HCT116 (cell line): ENCODE measurements at regions not wholly inside any gene's neighbourhood (a gene's known extent, or its start where the extent isn't known, plus 50 kb on each side); places are given as distances from the start of the nearest gene placed in this dataset.

Experiments
- ATAC-seq: fragments of 200-7000 bp; cut with Tn5 transposase; 2 replicates; pipeline ENCODE4 v1.9.1; 2020; ENCODE audit warnings: mild to moderate bottlenecking, moderate library complexity
- BruUV-seq: library from RNA; stranded (reverse); fragments of 400-500 nt; replicated peaks from 2 replicates; lab custom pipeline; 2021; lab: Mats Ljungman, UMichigan
- CTCF ChIA-PET: fragments of 300-600 bp; sonication (Branson Sonifier 250); formaldehyde crosslinking; loops from one replicate; lab custom pipeline; 2021; ENCODE audit warnings: antibody characterized with exemption; lab: Charles Lee
- POLR2A ChIA-PET: fragments of 300-600, 350-600 bp; sonication (Branson Sonifier 250); formaldehyde crosslinking; loops from one replicate; lab custom pipeline; 2021; ENCODE audit warnings: antibody characterized with exemption; lab: Charles Lee
- RAD21 ChIA-PET, 2 experiments: fragments of 300-600 bp; sonication (Branson Sonifier 250); formaldehyde crosslinking; loops; one replicate each; lab custom pipeline; 2023; ENCODE audit warnings: low total read pairs in 2 of 2; ENCODE audit not compliant: uncharacterized antibody in 2 of 2, unreplicated experiment in 2 of 2, low non-redundant PET in 1 of 2; lab: Charles Lee
- DNase-seq: peaks from one replicate; pipeline ENCODE4 v3.0.0-alpha.2; 2010; ENCODE audit warnings: low read depth, low spot score
- H2AFZ ChIP-seq: fragments of 200-600 bp; shearing (Covaris generic), sonication (generic); 2 replicates; pipeline ENCODE4 v1.6.1; 2017; ENCODE audit warnings: low read depth, mixed run types, mixed read lengths, antibody characterized with exemption, low read length; ENCODE audit not compliant: poor library complexity, severe bottlenecking
- H3K27ac ChIP-seq: 2 replicates; pipeline ENCODE4 v1.5.1; 2012; ENCODE audit warnings: low read depth, low read length
- H3K27me3 ChIP-seq: fragments of 200-600 bp; sonication (generic); 2 replicates; pipeline ENCODE4 v1.6.1; 2016; ENCODE audit warnings: mixed run types, low read length, mixed read lengths; ENCODE audit not compliant: insufficient read depth
- H3K36me3 ChIP-seq, 2 experiments: fragments of 200-500 bp in 1 of 2; fragments of 200-600 bp in 1 of 2; sonication (Bioruptor generic) in 1 of 2; sonication (generic) in 1 of 2; 2 replicates each; pipeline versions ENCODE4 v1.5.1 to v1.6.1; 2014 to 2016; ENCODE audit warnings: low read length in 2 of 2, inconsistent platforms in 1 of 2, mixed read lengths in 1 of 2, mixed run types in 1 of 2; ENCODE audit not compliant: insufficient read depth in 2 of 2, control insufficient read depth in 1 of 2
- H3K4me1 ChIP-seq, 2 experiments: fragments of 200-600 bp in 1 of 2; sonication (generic) in 1 of 2; 2 replicates each; pipeline versions ENCODE4 v1.5.1 to v1.6.1; 2012 to 2017; ENCODE audit warnings: low read length in 2 of 2, inconsistent platforms in 1 of 2, mild to moderate bottlenecking in 1 of 2, mixed read lengths in 1 of 2, mixed run types in 1 of 2, moderate library complexity in 1 of 2; ENCODE audit not compliant: insufficient read depth in 2 of 2, control insufficient read depth in 1 of 2
- H3K4me2 ChIP-seq: fragments of 200-600 bp; sonication (generic); 2 replicates; pipeline ENCODE4 v1.6.1; 2017; ENCODE audit warnings: mixed run types, low read length, mixed read lengths
- H3K4me3 ChIP-seq, 2 experiments: fragments of 200-600 bp in 1 of 2; sonication (generic) in 1 of 2; replicated peaks in 1 of 2; 2 replicates each; pipeline ENCODE4 v1.5.1; 2011 to 2016; ENCODE audit warnings: low read length in 2 of 2, control low read depth in 1 of 2, low read depth in 1 of 2, mild to moderate bottlenecking in 1 of 2, mixed read lengths in 1 of 2, mixed run types in 1 of 2
- H3K79me2 ChIP-seq: fragments of 200-600 bp; sonication (generic); 2 replicates; pipeline ENCODE4 v1.6.1; 2017; ENCODE audit warnings: mild to moderate bottlenecking, mixed run types, low read length, moderate library complexity, mixed read lengths; ENCODE audit not compliant: insufficient read depth
- H3K9ac ChIP-seq: fragments of 200-600 bp; sonication (generic); 2 replicates; pipeline ENCODE4 v1.6.1; 2016; ENCODE audit warnings: low read length, mixed read lengths
- H3K9me2 ChIP-seq: fragments of 200-600 bp; sonication (generic), shearing (Covaris generic); 2 replicates; pipeline ENCODE4 v1.6.1; 2017; ENCODE audit warnings: mixed run types, mild to moderate bottlenecking, moderate library complexity; ENCODE audit not compliant: insufficient read depth
- H3K9me3 ChIP-seq, 2 experiments: fragments of 200-500 bp in 1 of 2; fragments of 200-600 bp in 1 of 2; sonication (Bioruptor generic) in 1 of 2; sonication (generic) in 1 of 2; 2 replicates each; pipeline ENCODE4 v1.6.1; 2014 to 2017; ENCODE audit warnings: low read length in 2 of 2, mixed read lengths in 2 of 2, inconsistent platforms in 1 of 2, low read depth in 1 of 2, mild to moderate bottlenecking in 1 of 2, mixed run types in 1 of 2, moderate library complexity in 1 of 2; ENCODE audit not compliant: control insufficient read depth in 1 of 2, insufficient read depth in 1 of 2
- H4K20me1 ChIP-seq: fragments of 200-600 bp; sonication (generic), shearing (Covaris generic); 2 replicates; pipeline ENCODE4 v1.6.1; 2017; ENCODE audit warnings: mixed run types, mild to moderate bottlenecking, moderate library complexity; ENCODE audit not compliant: insufficient read depth
- CEBPB ChIP-seq: IDR thresholded peaks from 2 replicates; pipeline ENCODE4 v1.6.1; 2012; ENCODE audit warnings: low read depth
- ELF1 ChIP-seq: IDR thresholded peaks from 2 replicates; pipeline ENCODE4 v1.6.1; 2012; ENCODE audit warnings: low read depth, borderline replicate concordance
- EZH2phosphoT487 ChIP-seq: fragments of 200-600 bp; IDR thresholded peaks from 2 replicates; pipeline ENCODE4 v1.6.1; 2018; ENCODE audit warnings: antibody characterized with exemption, borderline replicate concordance
- POLR2A ChIP-seq: IDR thresholded peaks from 2 replicates; pipeline ENCODE4 v1.7.0; 2011; ENCODE audit warnings: borderline replicate concordance; ENCODE audit not compliant: insufficient read depth, insufficient read length; ENCODE audit errors: extremely low read depth
- SIN3A ChIP-seq: IDR thresholded peaks from 2 replicates; pipeline ENCODE4 v1.6.1; 2012; ENCODE audit warnings: low read depth
- SP1 ChIP-seq: IDR thresholded peaks from 2 replicates; pipeline ENCODE4 v1.6.1; 2012; ENCODE audit warnings: low read depth
- SRF ChIP-seq: IDR thresholded peaks from 2 replicates; pipeline ENCODE4 v1.6.1; 2012; ENCODE audit warnings: low read depth
- YY1 ChIP-seq: IDR thresholded peaks from 2 replicates; pipeline ENCODE4 v1.6.1; 2011; ENCODE audit warnings: low read length, low read depth, moderate library complexity, mild to moderate bottlenecking; ENCODE audit not compliant: insufficient replicate concordance; ENCODE audit errors: extremely low read depth
- ZNF274 ChIP-seq: fragments of 200-500 bp; sonication (Bioruptor generic); IDR thresholded peaks from 2 replicates; pipeline ENCODE4 v1.6.1; 2014; ENCODE audit warnings: mild to moderate bottlenecking, low read depth, low read length, inconsistent platforms
- intact Hi-C: fragments of 100-400 bp; cut with micrococcal nuclease; formaldehyde crosslinking; loops from 2 replicates; pipeline ENCODE4 v1.10.0; 2022
- TF ChIP-seq, protein P1 (sequence below): IDR thresholded peaks from 2 replicates; pipeline ENCODE4 v1.6.1; 2012

GRCh38 chr7:38040831-38041230 lies 120.4 kb downstream of the EPDR1 start:
- ChIA-PET CTCF (no interaction called here), POLR2A (no interaction called here), RAD21 (no interaction called here)
- ATAC-seq = no peak
- Histone ChIP-seq H3K4me3 (no peak overlapping the region), H3K36me3 (no peaks in the 10 kb centered on the region), H3K9me2 (no peaks in the 10 kb centered on the region), H3K79me2 (no peaks in the 10 kb centered on the region), H3K27me3 (no peaks in the 10 kb centered on the region; the same call in 1 of the 2 replicates), H3K27ac (no peak overlapping the region), H3K4me2 (no peak overlapping the region), H3K9ac (no peak overlapping the region), H3K9me3 (no peaks in the 10 kb centered on the region), H2AFZ (no peak overlapping the region), H4K20me1 (no peaks in the 10 kb centered on the region), H3K4me1 (no peaks in the 10 kb centered on the region)
- BruUV-seq = no TSS peak
- TF ChIP-seq EZH2phosphoT487 = no peak
- no peak for TF ChIP-seq SP1
- intact Hi-C loops = no loop called here
- no peak for DNase-seq

- intact Hi-C loops = no loop called here
Observed at GRCh38 chr7:38049679-38050078, 128.4 kb upstream of the STARD3NL start.

DNA sequence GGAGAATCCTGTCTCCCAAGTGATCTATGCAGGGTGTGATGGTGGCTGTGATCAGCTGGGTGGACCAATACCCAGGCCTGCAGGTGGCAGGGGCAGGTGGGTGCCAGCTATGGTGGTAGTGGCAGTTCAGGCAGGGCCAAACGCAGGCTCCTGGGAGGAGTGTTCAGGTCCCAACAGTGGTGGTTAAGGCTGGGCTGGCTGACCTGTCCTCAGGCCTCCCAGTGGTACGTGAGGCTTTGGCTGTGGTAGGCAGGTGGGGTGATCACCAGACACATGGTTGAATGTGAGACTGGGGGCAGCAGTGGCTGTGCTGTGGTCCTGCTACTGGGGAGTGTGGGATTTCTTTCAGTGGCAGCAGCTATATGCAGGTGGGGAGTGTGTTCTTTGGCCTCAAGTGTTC lies 126.7 kb upstream of the STARD3NL start:
- TF ChIP-seq SIN3A (no peak), POLR2A (no peak), SRF (no peak), YY1 (no peak), ZNF274 (no peak), ELF1 (no peak)
- TF ChIP-seq, protein P1, sequence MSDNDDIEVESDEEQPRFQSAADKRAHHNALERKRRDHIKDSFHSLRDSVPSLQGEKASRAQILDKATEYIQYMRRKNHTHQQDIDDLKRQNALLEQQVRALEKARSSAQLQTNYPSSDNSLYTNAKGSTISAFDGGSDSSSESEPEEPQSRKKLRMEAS = no peak
- CTCF ChIA-PET = no interaction called here
- Histone ChIP-seq H3K9me3 (no peaks in the 10 kb centered on the region), H2AFZ (no peak overlapping the region), H4K20me1 (no peaks in the 10 kb centered on the region), H3K36me3 (no peaks in the 10 kb centered on the region), H3K9ac (no peak overlapping the region), H3K9me2 (0 out of 2 replicates have a peak, but pooled peaks cover 2% of the 10 kb centered on the region), H3K79me2 (no peaks in the 10 kb centered on the region), H3K27ac (no peak overlapping the region), H3K4me2 (no peak overlapping the region), H3K4me3 (no peak overlapping the region), H3K27me3 (no peaks in the 10 kb centered on the region), H3K4me1 (no peaks in the 10 kb centered on the region)
- RAD21 ChIA-PET = no interaction called here
- DNase-seq (no peak), ATAC-seq (no peak)
- POLR2A ChIA-PET = no interaction called here
- no TSS peak for BruUV-seq
- intact Hi-C loops = no loop called here

More at GRCh38 chr7:38049679-38050078, 128.4 kb upstream of the STARD3NL start:
- CTCF ChIA-PET = no interaction called here
- Histone ChIP-seq H3K27ac (no peak overlapping the region), H3K27me3 (no peaks in the 10 kb centered on the region), H3K9ac (no peak overlapping the region), H3K9me2 (0 out of 2 replicates have a peak, but pooled peaks cover 2% of the 10 kb centered on the region), H4K20me1 (no peaks in the 10 kb centered on the region), H3K4me2 (no peak overlapping the region), H3K9me3 (no peaks in the 10 kb centered on the region), H2AFZ (no peak overlapping the region), H3K4me3 (no peak overlapping the region), H3K79me2 (no peaks in the 10 kb centered on the region), H3K4me1 (no peaks in the 10 kb centered on the region), H3K36me3 (no peaks in the 10 kb centered on the region)
- POLR2A ChIA-PET = no interaction called here
- no peak for DNase-seq
- BruUV-seq = no TSS peak
- RAD21 ChIA-PET = no interaction called here
- TF ChIP-seq CEBPB = no peak
- no peak for ATAC-seq
